ENCODE measurements at regions not wholly inside any gene's neighbourhood (a gene's known extent, or its start where the extent isn't known, plus 50 kb on each side); places are given as distances from the start of the nearest gene placed in this dataset.

DNA sequence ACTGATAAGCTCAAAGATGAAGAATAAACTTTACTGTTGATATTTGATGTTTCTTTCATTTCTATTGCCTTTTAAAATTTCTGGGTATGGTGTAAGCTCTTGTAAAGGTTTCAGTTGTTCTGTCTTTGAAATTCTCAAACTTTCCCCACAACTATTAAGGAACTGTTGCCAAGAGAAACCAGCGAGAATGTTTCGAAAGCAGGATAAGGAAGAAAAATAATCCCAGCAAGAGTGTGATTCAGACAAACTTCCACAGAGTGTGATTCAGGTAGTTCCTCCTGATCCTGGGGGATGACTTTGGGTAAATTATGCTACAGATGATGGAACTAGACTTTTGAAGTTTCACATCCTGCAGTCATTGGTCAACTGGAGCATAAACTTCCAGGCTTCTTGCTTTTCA is 632.0 kb downstream of the NSUN3 start:
- Histone ChIP-seq H3K4ac (replicated peaks; ENCODE audit: insufficient read length, low read depth, low read length) (no peak overlapping the region), H3K23ac (ENCODE audit: insufficient read length) (no peak overlapping the region), H4K20me1 (replicated peaks in 1 of 2; ENCODE audit: control insufficient read depth in 1 of 2, insufficient read depth in 2 of 2, low read length in 2 of 2) (no peaks in the 10 kb centered on the region), H3K79me2 (ENCODE audit: control insufficient read depth in 1 of 2, insufficient read depth in 2 of 2, low read length in 2 of 2) (no peaks in the 10 kb centered on the region), H2BK15ac (ENCODE audit: low read length) (no peak overlapping the region), H2AFZ (ENCODE audit: low read length) (no peak overlapping the region), H3K9me3 (ENCODE audit: insufficient read depth in 2 of 2, low read depth in 1 of 2, low read length in 1 of 2) (no peaks in the 10 kb centered on the region), H3K18ac (ENCODE audit: extremely low read depth, low read length) (no peak overlapping the region), H3K27ac (ENCODE audit: low read depth, low read length) (no peak overlapping the region), H4K5ac (ENCODE audit: insufficient read length, low read depth, low read length) (no peak overlapping the region), H2BK5ac (ENCODE audit: low read depth, low read length) (no peak overlapping the region), H3K14ac (ENCODE audit: insufficient read length) (no peak overlapping the region), H3K23me2 (ENCODE audit: low read depth, low read length) (peaks cover 2% of the 10 kb centered on the region; the same call in 1 of the 2 replicates), H3K9ac (replicated peaks in 1 of 4; ENCODE audit: extremely low read depth in 1 of 4, low read depth in 3 of 4, low read length in 3 of 4) (no peak overlapping the region), H2BK12ac (ENCODE audit: low read depth, low read length) (no peak overlapping the region), H3K36me3 (ENCODE audit: control insufficient read depth in 2 of 4, insufficient read depth in 4 of 4, low read length in 3 of 4) (no peaks in the 10 kb centered on the region), H3K4me3 (ENCODE audit: extremely low read depth in 1 of 4, insufficient read depth in 2 of 4, low read depth in 3 of 4, low read length in 4 of 4) (no peak overlapping the region), H3K27me3 (replicated peaks in 1 of 4; ENCODE audit: control insufficient read depth in 3 of 4, extremely low read depth in 1 of 4, insufficient read depth in 3 of 4, low read length in 3 of 4) (no peaks in the 10 kb centered on the region), H3K4me1 (replicated peaks in 1 of 4; ENCODE audit: control insufficient read depth in 3 of 4, insufficient read depth in 4 of 4, low read length in 3 of 4) (no peaks in the 10 kb centered on the region), H4K91ac (replicated peaks; ENCODE audit: insufficient read length, low read length) (no peak overlapping the region), H4K8ac (ENCODE audit: extremely low read depth, insufficient read depth, low read length) (no peak overlapping the region), H2BK20ac (ENCODE audit: low read length) (no peak overlapping the region), H3K4me2 (ENCODE audit: insufficient read depth in 1 of 2, low read depth in 2 of 2, low read length in 2 of 2) (no peak overlapping the region), H3K79me1 (ENCODE audit: low read depth, low read length) (no peaks in the 10 kb centered on the region), H2AK5ac (ENCODE audit: low read depth, low read length) (no peak overlapping the region), H3K56ac (replicated peaks; ENCODE audit: insufficient read length, low read depth, low read length) (no peak overlapping the region), H2BK120ac (replicated peaks; ENCODE audit: low read depth, low read length) (no peak overlapping the region)
- DNase-seq (ENCODE audit: low read depth in 1 of 2, low spot score in 2 of 2) (no peak), FAIRE-seq (no peak)
- WGBS, 2 experiments (ENCODE audit: extremely low coverage in 1 of 2, insufficient coverage in 1 of 2, insufficient read length in 1 of 2, insufficient replicate concordance in 2 of 2, low coverage in 1 of 2, low lambda C conversion rate in 2 of 2, missing lambda C conversion rate in 1 of 2), result 90% methylated on average over 2 of the region's 2 CpGs; no CpG with 5 or more reads in 1 of the 2 experiments
- TF ChIP-seq TBP (IDR thresholded peaks at IDR 0.05; ENCODE audit: low read depth, low read length) (no peak), PHF8 (conservative IDR thresholded peaks at IDR 0.05; ENCODE audit: low read depth, low read length) (no peak), KDM1A (IDR thresholded peaks at IDR 0.05; ENCODE audit: borderline replicate concordance, low read length) (no peak), BCL11A (IDR thresholded peaks at IDR 0.05; ENCODE audit: low read depth in 2 of 2, low read length in 2 of 2) (no peak), CHD2 (IDR thresholded peaks at IDR 0.05; ENCODE audit: low read length) (no peak), CREB1 (IDR thresholded peaks at IDR 0.05) (no peak), RXRA (IDR thresholded peaks at IDR 0.05; ENCODE audit: insufficient read depth, low read depth, low read length) (no peak), SIRT6 (IDR thresholded peaks at IDR 0.05; ENCODE audit: low read length) (no peak), NANOG (IDR thresholded peaks at IDR 0.05; ENCODE audit: insufficient read depth, low read depth, low read length, poor library complexity, severe bottlenecking) (no peak), GABPA (IDR thresholded peaks at IDR 0.05; ENCODE audit: borderline replicate concordance, insufficient read depth, low read length) (no peak), MAFK (IDR thresholded peaks at IDR 0.05; ENCODE audit: low read depth, low read length) (no peak)
- TF ChIP-seq, protein P1, sequence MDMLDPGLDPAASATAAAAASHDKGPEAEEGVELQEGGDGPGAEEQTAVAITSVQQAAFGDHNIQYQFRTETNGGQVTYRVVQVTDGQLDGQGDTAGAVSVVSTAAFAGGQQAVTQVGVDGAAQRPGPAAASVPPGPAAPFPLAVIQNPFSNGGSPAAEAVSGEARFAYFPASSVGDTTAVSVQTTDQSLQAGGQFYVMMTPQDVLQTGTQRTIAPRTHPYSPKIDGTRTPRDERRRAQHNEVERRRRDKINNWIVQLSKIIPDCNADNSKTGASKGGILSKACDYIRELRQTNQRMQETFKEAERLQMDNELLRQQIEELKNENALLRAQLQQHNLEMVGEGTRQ (IDR thresholded peaks at IDR 0.05; ENCODE audit: low read length), result no peak
- POLR2A ChIA-PET (ENCODE audit: partially characterized antibody), result no interaction called here
- CTCF ChIA-PET (ENCODE audit: partially characterized antibody), result no interaction called here

Data from H1 (cell line).